Esophagus (tissue), 2 donors: ENCODE measurements at regions not wholly inside any gene's neighbourhood (a gene's known extent, or its start where the extent isn't known, plus 50 kb on each side); places are given as distances from the start of the nearest gene placed in this dataset.

Source experiments
- H3K27ac ChIP-seq, 2 donors: one replicate each; pipeline ENCODE4 v1.5.1; 2013; ENCODE audit warnings: low read depth in 2 of 2, mild to moderate bottlenecking in 2 of 2, inconsistent platforms in 1 of 2, low read length in 1 of 2, moderate library complexity in 1 of 2
- H3K27me3 ChIP-seq, 2 donors: one replicate each; pipeline ENCODE4 v1.6.1; 2013; ENCODE audit warnings: low read length in 2 of 2, control low read depth in 1 of 2, mild to moderate bottlenecking in 1 of 2; ENCODE audit not compliant: insufficient read depth in 2 of 2, control insufficient read depth in 1 of 2
- H3K36me3 ChIP-seq, 2 donors: one replicate each; pipeline ENCODE4 v1.6.1; 2013; ENCODE audit warnings: low read length in 1 of 2; ENCODE audit not compliant: control insufficient read depth in 2 of 2, insufficient read depth in 2 of 2
- H3K4me1 ChIP-seq, 2 donors: one replicate each; pipeline ENCODE4 v1.6.1; 2013; ENCODE audit warnings: low read length in 1 of 2; ENCODE audit not compliant: control insufficient read depth in 2 of 2, insufficient read depth in 2 of 2
- H3K4me3 ChIP-seq, 2 donors: one replicate each; pipeline ENCODE4 v1.5.1; 2013; ENCODE audit warnings: low read length in 2 of 2, mild to moderate bottlenecking in 2 of 2, low read depth in 1 of 2, moderate library complexity in 1 of 2
- H3K9me3 ChIP-seq, 2 donors: one replicate each; pipeline ENCODE4 v1.6.1; 2013; ENCODE audit warnings: mild to moderate bottlenecking in 2 of 2, low read depth in 1 of 2, low read length in 1 of 2, moderate library complexity in 1 of 2; ENCODE audit not compliant: control insufficient read depth in 2 of 2, insufficient read depth in 1 of 2
- WGBS, 2 donors: extraction: QIAGEN DNeasy Blood & Tissue Kit; methylation state at CpG; one replicate each; pipeline ENCODE4 v1.1.7; 2013; 5-methylcytosine and 5-hydroxymethylcytosine counted together
- donor health status: healthy with polysubstance abuse.
- donor health status: Bipolar disorder and iron deficiency.

DNA sequence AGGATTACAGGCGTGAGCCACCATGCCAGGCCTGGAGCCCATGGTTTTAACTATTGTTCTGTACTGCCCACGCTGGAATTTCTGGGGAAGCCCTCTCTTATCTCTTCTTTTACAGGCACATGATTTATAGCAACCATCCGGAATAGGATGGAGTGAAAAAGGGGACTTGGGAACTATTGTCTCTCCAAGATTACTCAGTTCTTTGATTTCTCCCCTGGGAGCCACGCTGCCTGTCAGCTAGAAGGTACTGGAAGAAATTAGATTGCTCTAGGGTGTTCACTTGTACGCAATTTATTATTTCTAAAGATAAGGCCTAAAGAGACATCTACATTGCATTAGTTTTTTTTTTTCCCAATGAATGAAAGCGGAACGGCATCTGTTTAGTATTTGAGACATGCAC, 65.6 kb upstream of the PTPRJ start:
- no peaks in the 10 kb centered on the region for H3K36me3 ChIP-seq
- H3K4me3 ChIP-seq = no peak overlapping the region
- no peaks in the 10 kb centered on the region for H3K9me3 ChIP-seq
- 75 to 84% methylated on average over 7 of the region's 7 CpGs for WGBS, 2 donors
- H3K27me3 ChIP-seq = no peaks in the 10 kb centered on the region
- no peaks in the 10 kb centered on the region for H3K4me1 ChIP-seq
- no peak overlapping the region for H3K27ac ChIP-seq

DNA sequence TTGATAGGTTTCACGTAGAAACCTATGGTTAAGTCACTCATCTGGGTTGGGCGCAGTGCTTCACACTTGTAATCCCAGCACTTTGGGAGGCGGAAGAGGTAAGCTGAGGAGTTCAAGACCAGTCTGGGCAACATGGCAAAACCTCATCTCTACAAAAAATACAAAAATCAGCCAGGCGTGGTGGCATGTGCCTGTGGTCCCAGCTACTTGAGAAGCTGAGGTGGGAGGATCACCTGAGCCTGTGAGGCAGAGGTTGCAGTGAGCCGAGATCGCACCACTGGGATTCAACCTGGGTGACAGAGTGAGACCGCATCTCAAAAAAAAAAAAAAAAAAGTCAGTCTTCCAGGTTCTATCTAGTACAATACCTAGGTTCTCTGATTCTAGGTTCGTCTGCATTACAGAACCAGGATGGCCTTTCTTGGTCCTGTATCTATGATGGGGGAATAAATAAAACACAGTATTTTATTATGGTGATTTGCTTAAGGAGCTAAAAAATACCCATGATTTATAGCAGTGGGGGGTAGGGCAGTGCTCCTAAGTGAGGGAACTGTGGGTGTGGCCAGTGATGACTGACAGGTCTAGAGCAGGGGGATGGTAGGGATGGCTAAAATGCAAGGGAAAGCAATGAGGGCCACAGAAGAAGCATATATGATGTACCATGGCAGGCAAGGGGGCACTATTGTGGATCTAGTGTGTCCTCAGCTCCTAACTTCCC, 65.5 kb upstream of the NUP160 start:
- Histone ChIP-seq H3K9me3 (no peaks in the 10 kb centered on the region), H3K4me3 (no peak overlapping the region), H3K36me3 (no peaks in the 10 kb centered on the region), H3K27ac (no peak overlapping the region), H3K27me3 (no peaks in the 10 kb centered on the region), H3K4me1 (no peaks in the 10 kb centered on the region)
- WGBS, 2 donors = 95 to 97% methylated on average over 8 of the region's 8 CpGs

DNA sequence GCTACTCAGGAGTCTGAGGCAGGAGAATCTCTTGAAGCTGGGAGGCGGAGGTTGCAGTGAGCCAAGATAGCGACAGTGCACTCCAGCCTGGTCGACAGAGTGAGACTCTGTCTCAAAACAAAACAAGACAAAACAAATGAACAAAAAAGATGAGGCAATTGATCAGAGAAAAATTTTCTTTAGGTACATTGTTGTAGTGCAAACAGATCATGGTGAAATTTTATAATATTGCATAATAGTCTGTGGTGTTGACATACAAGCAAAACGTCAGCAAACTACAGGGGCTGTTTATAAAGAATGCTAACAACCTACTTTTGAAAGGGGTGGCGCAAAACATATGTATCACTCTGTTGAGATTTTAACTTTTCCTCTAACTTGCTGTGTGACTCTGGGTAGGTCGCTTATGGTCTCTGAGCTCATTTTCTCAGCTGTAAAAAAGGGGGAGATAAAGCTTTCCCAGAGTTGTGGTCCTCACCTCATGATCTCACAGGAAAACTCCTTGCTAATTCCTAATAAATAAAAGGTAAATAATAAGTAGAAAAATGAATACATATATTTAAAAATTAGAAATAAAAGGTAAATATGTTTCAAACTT, 64.8 kb upstream of the NUP160 start:
- Histone ChIP-seq H3K36me3 (no peaks in the 10 kb centered on the region), H3K4me1 (no peaks in the 10 kb centered on the region), H3K4me3 (no peak overlapping the region), H3K27ac (no peak overlapping the region), H3K27me3 (no peaks in the 10 kb centered on the region), H3K9me3 (no peaks in the 10 kb centered on the region)
- WGBS, 2 donors = 64 to 69% methylated on average over 6 of the region's 6 CpGs

DNA sequence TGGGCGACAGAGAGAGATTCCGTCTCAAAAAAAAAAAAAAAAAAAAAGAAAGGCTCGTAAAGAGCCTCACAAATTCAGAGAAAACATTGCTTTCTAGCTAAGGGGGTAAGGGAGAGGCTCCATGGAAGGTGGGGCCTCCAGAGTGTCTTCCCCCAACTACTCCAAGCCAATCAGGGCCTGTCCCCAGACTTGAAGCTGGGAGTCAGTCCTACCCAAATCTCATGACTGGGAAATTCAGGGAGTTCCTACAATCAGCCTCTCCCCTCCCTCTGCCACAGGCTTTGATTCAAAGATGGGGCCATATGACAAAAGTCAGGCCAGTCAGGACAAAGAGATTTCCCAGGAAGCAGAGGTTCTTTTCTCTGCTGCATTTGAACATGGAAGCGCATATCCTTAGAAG, 63.0 kb upstream of the NUP160 start:
- no peak overlapping the region for H3K4me3 ChIP-seq
- 86 to 97% methylated on average over 2 of the region's 4 CpGs for WGBS, 2 donors
- H3K36me3 ChIP-seq = no peaks in the 10 kb centered on the region

DNA sequence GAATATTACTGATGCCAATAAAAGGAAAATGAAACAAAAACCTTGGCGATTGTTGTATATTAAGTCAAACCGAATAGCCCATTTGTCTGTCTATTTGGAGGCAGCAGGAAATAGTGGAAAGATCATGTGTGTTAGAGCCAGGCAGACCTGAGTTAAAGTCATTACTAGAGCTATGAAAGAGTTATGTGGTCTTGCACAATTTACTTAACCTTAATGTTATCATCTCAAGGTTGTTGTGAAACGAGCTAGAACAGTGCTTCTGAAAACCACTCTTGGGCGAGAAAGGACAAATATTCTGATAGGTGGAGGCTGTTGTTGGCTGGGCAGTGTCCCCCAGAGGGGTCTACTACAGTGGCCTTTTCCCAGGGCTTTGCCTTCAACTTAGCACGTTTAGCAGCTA, 60.0 kb upstream of the NUP160 start:
- Histone ChIP-seq H3K27ac (no peak overlapping the region), H3K4me3 (no peak overlapping the region), H3K27me3 (no peaks in the 10 kb centered on the region), H3K4me1 (no peaks in the 10 kb centered on the region), H3K9me3 (no peaks in the 10 kb centered on the region), H3K36me3 (no peaks in the 10 kb centered on the region)
- WGBS, 2 donors = 49 to 61% methylated on average over 5 of the region's 5 CpGs

More for the DNA sequence above, 63.0 kb upstream of the NUP160 start:
- no peaks in the 10 kb centered on the region for H3K27me3 ChIP-seq
- H3K27ac ChIP-seq = no peak overlapping the region
- no peaks in the 10 kb centered on the region for H3K9me3 ChIP-seq
- H3K4me1 ChIP-seq = no peaks in the 10 kb centered on the region

DNA sequence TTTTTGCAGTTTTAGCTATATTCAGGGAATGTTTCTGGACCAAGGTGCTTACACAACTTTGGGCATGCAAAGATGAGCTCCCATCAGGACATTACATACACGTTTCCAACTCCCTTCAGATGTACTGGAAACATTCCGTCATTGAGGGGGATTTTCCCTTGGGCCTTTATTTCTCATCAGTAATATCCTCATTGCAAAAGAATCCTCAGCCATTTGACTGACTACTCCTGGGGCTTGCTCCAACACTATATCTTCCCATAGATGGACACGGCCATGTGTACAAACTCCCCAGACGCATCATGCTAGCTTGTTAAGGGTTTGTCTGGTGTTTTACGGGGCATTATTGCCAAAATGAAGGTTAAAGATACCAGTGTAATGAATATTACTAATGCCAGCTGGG, 59.3 kb upstream of the NUP160 start:
- no peaks in the 10 kb centered on the region for H3K4me1 ChIP-seq
- H3K4me3 ChIP-seq = no peak overlapping the region
- no peaks in the 10 kb centered on the region for H3K9me3 ChIP-seq
- WGBS, 2 donors = 76 to 79% methylated on average over 5 of the region's 5 CpGs
- no peaks in the 10 kb centered on the region for H3K36me3 ChIP-seq
- no peaks in the 10 kb centered on the region for H3K27me3 ChIP-seq
- no peak overlapping the region for H3K27ac ChIP-seq

DNA sequence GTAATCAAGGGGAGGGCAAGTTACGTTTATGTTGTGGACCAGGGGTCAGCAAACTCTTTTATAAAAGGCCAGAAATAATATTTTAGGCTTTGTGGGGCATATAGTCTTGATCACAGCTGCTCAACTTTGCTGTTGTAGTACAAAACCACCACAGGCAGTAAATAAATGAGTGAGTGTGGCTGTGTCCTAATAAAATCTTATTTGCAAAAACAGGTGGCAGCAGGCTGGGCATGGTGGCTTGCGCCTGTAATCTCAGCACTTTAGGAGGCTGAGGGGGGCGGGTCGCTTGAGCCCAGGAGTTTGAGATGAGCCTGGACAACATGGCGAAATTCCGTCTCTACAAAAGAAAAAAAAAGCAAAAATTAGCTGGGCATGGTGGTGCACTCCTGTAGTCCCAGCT, 57.9 kb upstream of the NUP160 start:
- no peak overlapping the region for H3K4me3 ChIP-seq

DNA sequence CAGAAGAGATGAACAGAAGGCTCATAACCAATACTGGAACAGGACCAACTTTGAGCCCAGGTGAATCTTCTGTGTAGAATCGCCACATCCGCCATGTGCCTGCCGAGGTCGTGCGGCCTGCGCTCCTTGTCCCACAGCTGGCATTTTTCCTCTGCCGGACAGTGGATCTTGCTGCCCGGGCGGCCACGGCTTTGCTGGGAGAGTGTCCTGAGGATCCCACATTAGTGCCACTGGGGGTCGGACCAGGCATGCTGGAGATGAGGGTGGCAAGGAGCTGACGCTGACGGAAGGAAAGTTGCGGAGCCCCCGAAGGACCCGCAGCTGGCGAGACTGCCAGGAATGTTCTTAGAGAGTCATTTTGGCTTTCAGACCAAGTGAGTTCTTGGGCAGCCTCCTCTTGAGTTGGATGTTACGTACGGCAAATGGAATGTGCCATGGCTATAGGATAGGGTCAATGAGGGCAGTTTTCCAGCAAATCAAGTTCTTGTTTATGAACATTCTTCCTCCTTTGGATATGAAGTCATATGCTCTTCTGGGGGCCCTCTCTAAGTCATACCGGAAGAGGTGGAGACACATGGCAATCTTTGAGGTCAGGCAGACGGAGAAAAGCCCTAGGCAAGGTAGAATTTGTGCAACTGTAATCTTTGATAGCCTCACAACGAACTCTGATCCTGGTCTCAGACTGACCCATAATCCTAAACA, 57.4 kb upstream of the NUP160 start:
- no peak overlapping the region for H3K4me3 ChIP-seq
- H3K27me3 ChIP-seq = no peaks in the 10 kb centered on the region
- H3K27ac ChIP-seq = no peak overlapping the region
- H3K4me1 ChIP-seq = no peaks in the 10 kb centered on the region
- no peaks in the 10 kb centered on the region for H3K9me3 ChIP-seq
- 92 to 93% methylated on average over 22 of the region's 22 CpGs for WGBS, 2 donors
- no peaks in the 10 kb centered on the region for H3K36me3 ChIP-seq

More for the DNA sequence above, 57.9 kb upstream of the NUP160 start:
- Histone ChIP-seq H3K27me3 (no peaks in the 10 kb centered on the region), H3K27ac (no peak overlapping the region), H3K9me3 (no peaks in the 10 kb centered on the region), H3K36me3 (no peaks in the 10 kb centered on the region), H3K4me1 (no peaks in the 10 kb centered on the region)
- 89 to 92% methylated on average over 6 of the region's 6 CpGs for WGBS, 2 donors

DNA sequence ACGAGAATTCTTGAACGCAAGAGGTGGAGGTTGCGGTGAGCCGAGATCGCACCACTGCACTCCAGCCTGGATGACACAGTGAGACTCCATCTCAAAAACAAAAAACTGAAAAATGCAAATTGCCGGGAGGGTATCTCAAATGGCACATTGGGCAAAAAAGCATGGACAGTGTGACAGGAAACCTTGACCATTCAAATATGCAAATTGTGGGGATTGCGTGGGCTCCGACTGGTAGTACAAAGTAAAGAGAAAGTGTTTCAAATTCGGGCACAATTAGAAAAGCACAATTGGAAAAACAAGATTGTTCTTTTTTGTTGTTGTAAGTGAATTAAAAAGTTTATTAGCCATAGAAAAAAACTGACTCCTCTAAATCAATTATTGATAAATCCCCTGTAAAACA, 56.7 kb upstream of the NUP160 start:
- Histone ChIP-seq H3K27me3 (no peaks in the 10 kb centered on the region), H3K4me1 (no peaks in the 10 kb centered on the region), H3K36me3 (no peaks in the 10 kb centered on the region), H3K4me3 (no peak overlapping the region), H3K9me3 (no peaks in the 10 kb centered on the region), H3K27ac (no peak overlapping the region)
- whole genome bisulfite sequencing, 2 donors = 93 to 95% methylated on average over 9 of the region's 9 CpGs
